ENCODE measurements at regions not wholly inside any gene's neighbourhood (a gene's known extent, or its start where the extent isn't known, plus 50 kb on each side); places are given as distances from the start of the nearest gene placed in this dataset.
"Not testable (repeated sequence)": the region's sequence is repeated elsewhere in the genome, so short reads cannot be mapped to it uniquely, and the experiment has no call there.

DNA sequence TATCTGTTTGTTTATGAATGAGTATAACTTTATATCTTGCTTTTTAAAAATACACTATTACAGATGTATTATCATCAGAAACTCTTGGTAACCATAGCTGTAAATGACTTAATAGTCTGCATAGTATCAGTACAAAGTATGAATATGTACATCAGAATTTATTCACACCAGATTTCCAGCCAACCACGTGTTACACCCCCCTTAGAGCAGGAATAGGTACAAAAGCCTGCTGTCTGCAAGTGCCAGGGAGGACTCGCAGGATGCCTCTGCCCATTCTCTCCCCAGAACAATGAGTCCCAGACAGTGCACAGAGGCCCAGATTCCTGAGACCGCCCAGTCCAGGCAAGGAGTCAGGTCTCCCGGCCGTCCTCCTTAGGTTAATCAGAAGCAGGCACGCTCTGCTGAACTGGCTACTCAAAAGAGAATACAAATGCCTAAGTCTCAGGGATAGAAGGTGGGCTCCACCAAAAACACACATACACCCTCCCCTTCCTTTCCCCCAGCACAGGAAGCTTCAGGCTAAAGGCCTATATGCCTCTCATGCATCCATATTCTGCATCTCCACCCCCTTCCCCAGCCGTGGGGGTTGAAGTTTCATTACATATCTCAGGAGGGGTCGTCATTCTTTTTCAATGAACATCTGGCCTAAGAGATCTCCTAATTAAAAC, 159.1 kb upstream of the CDH11 start:
- DNase-seq: no peak

DNA sequence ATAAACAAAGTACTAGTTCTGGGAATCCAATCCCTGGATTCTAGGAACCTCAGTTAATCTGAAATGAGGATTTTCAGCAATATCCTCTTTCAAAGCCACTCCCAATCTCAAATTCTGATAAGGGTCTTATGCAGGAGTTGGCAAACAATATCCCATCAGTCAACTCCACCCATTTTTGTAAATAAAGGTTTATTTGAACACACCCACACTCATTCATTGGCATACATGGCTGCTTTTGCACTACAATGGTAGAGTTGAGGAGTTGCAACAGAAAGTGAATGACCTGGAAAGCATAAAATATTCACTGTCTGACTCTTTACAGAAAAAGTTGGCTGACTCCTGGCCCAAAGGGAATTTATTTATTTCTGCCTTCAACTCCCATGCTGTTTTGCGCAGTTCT, 157.7 kb upstream of the CDH11 start:
- DNase-seq: no peak

DNA sequence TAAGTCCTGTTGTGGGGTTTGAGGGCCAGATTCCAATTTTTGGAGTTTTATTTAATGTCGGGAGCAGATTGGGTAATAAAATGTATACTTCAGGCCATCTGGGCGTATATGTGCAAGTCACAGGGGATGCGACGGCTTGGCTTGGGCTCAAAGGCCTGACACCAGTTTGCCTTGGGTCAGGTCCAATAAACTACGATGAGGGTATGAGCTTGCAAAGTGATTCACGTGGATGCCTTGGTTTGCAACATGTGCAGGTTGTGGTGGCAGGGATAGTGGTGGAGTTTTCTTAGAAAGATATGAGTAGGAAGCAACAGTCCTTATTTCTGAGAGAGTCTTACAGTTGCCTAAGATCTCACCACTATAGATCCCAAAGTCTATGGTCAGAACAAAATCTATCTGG, 157.0 kb upstream of the CDH11 start:
- DNase-seq: no peak

DNA sequence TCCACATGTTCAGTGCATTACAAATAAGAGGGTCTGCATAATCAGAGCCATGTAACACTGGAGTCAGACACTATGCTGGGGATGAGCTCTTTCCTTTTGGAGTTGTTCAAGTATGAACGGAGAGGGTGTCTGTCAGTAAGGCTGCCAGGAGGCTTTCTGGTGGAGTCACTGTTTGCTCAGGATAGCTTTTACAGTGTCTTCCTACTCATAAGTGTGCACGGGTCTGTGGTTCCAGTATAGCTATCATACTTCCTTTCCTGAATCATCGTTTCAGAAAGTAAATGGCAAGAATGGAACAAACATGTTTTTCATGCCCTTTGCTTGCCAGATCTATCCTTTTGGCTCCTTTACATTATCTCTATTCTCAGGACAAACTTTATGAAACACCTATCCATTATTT, 152.7 kb upstream of the CDH11 start:
- no peak for DNase-seq

DNA sequence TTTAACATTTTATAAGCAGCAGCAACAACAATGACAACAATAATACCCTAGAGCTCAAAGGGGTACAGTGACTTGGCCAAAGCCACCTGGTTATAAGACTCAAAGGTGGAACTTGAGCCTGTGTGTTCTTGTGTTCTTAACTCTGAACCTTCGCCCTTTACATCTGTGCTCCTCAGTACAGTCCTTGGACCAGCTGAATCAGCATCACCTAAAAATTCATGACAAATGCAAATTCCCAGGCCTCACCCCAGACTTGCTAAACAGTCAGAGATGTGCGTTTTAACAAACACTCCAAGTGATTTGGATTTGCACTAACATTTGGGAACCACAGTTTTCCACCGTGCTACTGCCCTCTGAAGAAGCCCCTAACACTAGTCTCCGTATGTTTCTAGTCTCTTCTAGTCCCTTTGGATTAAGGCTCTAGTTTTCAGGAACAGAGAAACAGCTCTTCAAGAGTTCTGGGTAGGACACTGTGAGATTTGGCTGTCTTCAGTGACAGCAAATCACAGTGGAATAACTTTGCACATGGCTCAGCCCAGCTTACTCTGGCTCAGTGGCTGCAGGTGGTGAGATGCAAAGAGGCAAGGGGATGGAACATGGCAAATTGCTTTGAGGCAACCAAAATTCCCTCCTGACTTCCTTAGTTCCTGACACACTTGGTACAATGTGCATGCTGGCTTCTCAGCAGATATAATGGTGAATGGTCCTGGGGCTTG, 151.0 kb upstream of the CDH11 start:
- no peak for DNase-seq

DNA sequence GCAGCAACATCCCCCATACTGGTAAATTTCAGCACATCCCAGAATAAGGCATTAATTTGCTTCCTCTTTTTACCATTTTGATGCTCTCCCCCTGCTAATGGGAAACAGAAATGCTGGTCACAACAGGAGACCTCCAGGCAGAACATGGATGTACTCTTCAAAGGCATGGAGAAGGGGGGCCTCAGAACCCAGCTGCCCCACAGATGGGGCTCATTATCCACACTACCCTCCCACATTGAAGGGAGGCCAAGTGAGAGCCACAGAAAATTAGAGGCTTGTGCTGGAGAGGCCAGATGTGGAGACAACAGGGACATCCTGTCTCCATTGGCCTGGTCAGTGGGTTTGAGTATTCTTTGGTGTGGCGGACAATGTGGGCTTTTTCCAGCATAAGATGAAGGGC, 150.1 kb upstream of the CDH11 start:
- DNase-seq: no peak

GRCh38 chr16:65268331-65268730, 146.5 kb upstream of the CDH11 start:
- no peak for DNase-seq

DNA sequence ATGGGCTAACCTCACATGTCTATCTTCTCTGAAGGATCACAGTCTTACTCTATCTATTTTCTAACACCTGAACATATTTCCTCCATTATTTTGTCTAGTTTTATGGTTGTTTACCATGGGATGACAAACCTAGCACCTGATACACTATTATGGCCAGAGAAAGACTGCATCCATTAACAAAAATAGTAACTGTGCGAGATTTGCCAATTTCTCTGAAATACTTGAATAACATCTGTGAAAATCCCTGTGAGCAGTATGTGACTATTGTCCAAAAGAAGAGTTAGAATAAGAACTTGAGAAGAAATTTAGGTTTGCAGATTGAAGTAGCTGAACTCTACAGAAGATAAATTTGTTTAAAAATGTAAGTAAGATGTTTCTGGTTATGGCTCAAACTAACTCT, 142.0 kb upstream of the CDH11 start:
- no peak for DNase-seq

DNA sequence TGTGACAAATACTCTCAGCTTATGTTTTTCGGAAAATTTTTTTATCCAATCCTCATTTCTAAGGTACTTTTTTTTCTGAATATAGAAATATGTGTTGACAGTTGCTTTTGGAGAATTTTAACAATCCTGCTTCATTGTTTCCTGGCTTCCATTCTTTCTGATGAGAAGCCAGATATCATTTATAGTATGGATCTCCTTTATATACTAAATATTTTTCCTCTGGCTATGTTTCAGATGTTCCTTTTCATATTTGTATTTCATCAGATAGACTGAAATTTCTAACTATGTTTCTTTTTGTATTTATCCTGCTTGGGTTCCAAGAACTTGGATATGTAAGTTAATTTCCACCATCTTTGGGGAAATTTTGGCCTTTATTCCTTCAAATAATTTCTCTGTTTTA, 138.9 kb upstream of the CDH11 start:
- DNase-seq: no peak

DNA sequence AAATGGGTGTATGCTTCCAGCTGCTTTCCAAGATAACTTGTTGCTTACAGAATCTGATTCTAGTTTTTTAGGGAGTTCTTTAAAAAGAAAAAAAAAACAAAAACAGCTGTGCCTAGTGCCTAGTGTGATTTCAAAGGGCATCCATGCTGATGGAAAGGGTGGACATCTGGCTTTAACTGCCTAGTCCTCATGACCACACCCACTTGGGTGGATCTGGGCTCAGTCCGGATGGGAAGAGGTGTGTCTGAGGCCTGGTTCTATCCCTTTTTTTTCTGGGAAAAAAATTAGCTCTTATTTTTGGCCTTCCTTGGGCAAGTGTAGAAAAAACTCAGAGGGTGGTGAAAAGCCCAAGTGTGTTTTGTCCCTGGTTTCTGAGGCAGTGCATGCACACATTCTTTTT, 132.3 kb upstream of the CDH11 start:
- no peak for DNase-seq

DNA sequence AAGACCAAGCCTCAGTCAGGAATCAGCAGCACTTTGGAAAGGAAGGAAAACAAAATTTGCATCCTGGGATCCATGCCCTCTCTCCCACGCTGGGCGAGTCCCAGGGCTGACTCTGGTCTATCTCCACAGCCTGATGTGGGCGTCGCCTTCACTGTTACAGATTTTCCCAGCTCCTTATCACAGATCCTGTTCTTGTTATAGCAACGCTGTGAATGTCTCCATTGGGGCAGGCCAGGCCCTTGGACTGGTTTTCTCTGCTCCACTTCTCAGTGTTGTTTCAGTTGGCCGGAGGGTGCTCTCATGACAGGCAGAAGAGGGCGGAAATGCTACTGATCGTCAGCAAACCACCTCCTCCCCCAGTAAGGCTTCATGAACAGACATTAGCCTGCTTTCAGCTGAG, 127.9 kb upstream of the CDH11 start:
- no peak for DNase-seq

- no peak for DNase-seq
Observed at GRCh38 chr16:65244787-65245186, 122.9 kb upstream of the CDH11 start.

- no peak for DNase-seq
Observed at GRCh38 chr16:65235339-65236177, 113.7 kb upstream of the CDH11 start.

DNA sequence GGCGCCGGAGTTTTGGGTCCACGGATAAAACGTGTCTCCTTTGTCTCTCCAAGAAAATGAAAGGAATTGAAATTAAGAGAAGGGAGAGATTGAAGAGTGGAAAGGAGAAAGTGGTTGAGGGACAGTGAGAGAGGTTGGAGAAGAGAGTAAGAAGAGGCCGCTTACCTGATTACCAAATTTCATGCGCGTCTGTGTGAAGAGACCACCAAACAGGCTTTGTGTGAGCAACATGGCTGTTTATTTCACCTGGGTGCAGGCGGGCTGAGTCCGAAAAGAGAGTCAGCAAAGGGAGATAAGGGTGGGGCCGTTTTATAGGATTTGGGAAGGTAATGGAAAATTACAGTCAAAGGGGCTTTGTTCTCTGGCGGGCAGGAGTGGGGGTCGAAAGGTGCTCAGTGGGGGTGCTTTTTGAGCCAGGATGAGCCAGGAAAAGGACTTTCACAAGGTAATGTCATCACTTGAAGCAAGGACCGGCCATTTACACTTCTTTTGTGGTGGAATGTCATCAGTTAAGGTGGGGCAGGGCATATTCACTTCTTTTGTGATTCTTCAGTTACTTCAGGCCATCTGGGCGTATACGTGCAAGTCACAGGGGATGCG, 113.0 kb upstream of the CDH11 start:
- not testable (repeated sequence) for DNase-seq

- DNase-seq: no peak
Observed at GRCh38 chr16:65229191-65229662, 107.4 kb upstream of the CDH11 start.

- no peak for DNase-seq
Observed at GRCh38 chr16:65227150-65227835, 105.4 kb upstream of the CDH11 start.

DNA sequence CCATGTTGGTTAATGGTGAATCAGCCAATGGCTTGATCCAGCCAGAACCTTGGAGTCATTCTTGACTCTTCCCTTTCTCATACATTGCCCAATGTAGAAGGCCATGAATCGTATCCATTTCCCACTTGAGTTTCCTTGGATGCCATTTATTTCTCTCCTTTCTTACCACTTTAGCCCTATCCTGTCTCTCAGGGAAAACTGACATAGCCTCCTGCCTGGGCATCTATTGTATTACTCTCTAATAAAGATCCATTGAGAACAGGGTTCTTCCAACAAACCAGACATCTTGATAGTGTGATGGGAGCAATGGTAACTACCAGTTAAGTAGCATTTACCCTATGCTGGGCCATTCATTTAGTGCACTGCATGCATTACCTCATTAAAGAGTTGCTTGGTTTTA, 104.2 kb upstream of the CDH11 start:
- no peak for DNase-seq

DNA sequence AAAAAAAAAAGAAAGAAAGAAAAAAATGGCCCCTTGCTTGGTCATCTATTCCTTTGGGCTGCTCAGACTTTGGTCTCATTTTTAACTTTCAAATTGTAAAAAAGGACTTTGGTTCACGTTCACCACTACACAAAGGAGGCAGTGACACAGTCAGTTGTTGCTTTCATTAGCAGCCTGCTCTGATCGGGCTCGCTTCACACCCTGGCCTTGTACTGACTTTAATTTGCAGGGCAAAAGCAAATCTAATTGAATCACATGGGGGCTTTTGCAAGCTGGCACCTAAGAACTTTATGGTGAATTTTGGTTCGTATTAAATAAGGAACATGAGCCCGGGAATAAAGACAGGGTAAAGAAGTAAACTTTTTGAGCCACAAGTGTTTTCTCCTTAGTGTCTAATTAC, 103.6 kb upstream of the CDH11 start:
- no peak for DNase-seq

GRCh38 chr16:65224994-65225393, 103.1 kb upstream of the CDH11 start:
- no peak for DNase-seq

GRCh38 chr16:65224471-65224870, 102.6 kb upstream of the CDH11 start:
- DNase-seq: no peak

- no peak for DNase-seq
Observed at GRCh38 chr16:65223335-65223734, 101.5 kb upstream of the CDH11 start.

DNA sequence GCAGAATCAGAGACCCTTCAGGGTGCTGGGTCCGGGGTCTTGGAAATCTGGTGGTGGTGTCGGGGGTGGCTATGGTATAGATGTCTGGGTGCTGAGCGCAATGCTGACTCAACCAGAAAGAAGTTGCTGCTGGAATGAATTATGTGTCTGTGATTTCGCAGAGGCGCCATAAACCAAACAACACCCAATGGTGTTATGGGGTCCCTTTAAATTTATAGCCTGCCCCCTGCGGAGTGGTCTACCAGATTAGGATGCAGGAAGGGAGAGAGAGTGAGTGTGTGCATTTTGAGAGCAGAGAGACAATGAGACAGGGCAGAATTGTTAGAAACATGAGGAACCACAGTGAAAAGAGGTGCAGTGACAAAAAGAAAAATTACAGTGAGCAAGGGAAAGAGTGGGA, 100.7 kb upstream of the CDH11 start:
- no peak for DNase-seq

DNA sequence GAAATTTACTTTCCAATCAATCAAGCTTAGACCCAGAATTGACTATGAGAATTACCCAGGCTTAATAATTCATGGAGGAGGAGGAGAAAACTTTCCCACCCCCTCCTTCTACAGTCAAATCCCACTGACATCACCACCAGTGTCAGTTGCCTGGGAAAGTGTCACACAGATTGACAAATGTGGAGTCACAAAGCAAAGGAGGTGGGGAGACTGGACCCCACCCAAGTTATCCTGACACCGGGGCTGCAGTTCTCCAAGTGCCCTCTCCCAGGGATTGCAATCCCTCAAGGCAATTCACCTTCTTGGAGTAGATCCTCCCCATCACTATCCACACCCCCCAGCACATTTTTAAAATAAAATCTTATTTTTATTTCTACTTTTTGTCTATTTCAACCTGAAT, 100.2 kb upstream of the CDH11 start:
- DNase-seq: no peak

Measured in T1000 (cell line).